ENCODE measurements at regions not wholly inside any gene's neighbourhood (a gene's known extent, or its start where the extent isn't known, plus 50 kb on each side); places are given as distances from the start of the nearest gene placed in this dataset.
"Not testable (repeated sequence)": the region's sequence is repeated elsewhere in the genome, so short reads cannot be mapped to it uniquely, and the experiment has no call there.

DNA sequence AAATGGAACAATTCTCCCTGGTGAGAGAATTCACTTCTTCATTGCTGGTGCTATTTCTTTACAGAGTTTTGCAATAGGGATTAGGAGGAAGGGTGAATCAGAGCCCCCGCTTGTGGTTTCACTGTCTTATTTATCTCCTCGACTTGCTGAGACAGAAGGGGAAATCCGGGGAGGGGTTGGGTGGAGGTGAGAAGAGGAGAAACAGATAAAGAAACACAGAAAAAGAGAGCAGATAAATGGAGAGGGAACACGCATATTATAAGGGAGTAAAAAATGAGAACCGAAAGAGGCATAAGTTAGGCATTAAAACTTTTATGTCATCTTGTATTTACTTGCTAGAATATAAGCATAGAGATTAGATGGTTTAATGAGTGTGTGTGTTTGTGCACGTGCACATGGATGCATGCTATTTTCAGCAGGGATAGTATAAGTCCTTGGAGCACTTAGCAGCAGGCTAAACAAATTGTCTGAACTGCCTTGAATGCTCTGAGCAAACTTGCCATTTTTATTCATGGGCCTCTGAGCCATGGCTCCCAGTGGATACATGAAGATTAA lies 105.0 kb downstream of the OLIG3 start:
- no peak for DNase-seq (ENCODE audit: low spot score)
- ATAC-seq (ENCODE audit: low FRiP score), result peak; percentile 64

DNA sequence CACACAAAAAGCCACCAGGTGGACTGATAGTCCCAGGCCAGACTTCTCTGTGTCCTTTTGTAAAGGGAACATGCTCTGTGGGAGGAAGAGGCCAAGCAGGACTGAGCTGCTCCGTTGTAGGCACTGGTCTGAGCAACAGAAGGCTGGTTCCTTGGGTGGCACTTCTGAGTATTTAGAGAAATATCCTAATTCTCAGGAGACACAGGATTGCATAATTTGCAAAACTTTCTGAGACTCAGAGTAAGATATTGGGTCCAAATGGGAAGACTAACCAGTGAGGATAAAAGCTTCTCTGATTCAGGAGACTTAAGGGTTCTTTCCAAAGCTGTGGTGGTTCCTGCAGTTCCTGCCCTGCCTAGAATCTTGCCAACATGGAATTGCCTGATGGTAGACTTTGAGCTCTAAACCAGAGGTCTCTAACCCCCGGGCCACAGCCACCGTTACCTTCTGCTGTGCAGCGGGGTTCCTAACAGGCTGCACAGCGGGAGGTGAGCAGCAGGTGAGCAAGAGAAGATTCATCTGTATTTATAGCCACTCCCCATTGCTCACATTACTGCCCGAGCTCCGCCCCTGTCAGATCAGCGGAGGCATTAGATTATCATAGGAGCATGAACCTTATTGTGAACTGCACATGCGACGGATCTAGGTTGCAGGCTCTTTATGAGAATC lies 107.0 kb downstream of the OLIG3 start:
- ATAC-seq (ENCODE audit: low FRiP score) (no peak), DNase-seq (ENCODE audit: low spot score) (no peak)
- TF ChIP-seq, protein P1, sequence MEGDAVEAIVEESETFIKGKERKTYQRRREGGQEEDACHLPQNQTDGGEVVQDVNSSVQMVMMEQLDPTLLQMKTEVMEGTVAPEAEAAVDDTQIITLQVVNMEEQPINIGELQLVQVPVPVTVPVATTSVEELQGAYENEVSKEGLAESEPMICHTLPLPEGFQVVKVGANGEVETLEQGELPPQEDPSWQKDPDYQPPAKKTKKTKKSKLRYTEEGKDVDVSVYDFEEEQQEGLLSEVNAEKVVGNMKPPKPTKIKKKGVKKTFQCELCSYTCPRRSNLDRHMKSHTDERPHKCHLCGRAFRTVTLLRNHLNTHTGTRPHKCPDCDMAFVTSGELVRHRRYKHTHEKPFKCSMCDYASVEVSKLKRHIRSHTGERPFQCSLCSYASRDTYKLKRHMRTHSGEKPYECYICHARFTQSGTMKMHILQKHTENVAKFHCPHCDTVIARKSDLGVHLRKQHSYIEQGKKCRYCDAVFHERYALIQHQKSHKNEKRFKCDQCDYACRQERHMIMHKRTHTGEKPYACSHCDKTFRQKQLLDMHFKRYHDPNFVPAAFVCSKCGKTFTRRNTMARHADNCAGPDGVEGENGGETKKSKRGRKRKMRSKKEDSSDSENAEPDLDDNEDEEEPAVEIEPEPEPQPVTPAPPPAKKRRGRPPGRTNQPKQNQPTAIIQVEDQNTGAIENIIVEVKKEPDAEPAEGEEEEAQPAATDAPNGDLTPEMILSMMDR (IDR thresholded peaks at IDR 0.05), result no peak

More for the DNA sequence above, 105.0 kb downstream of the OLIG3 start:
- TF ChIP-seq, protein P1 (IDR thresholded peaks at IDR 0.05), result no peak

DNA sequence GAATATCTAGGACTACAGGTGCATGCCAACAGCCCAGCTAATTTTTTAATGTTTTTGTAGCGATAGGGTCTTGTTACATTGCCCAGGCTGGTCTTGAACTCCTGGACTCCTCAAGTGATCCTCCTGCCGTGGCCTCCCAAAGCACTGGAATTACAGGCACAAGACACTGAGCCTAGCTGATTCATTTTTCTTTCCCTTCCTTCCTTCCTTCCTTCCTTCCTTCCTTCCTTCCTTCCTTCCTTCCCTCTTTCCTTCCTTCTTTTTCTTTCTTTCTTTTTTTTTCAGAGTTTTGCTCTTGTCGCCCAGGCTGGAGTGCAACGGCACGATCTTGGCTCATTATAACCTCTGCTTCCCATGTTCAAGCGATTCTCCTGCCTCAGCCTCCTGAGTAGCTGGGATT lies 110.9 kb downstream of the OLIG3 start:
- not testable (repeated sequence) for ATAC-seq (ENCODE audit: low FRiP score); DNase-seq (ENCODE audit: low spot score)

DNA sequence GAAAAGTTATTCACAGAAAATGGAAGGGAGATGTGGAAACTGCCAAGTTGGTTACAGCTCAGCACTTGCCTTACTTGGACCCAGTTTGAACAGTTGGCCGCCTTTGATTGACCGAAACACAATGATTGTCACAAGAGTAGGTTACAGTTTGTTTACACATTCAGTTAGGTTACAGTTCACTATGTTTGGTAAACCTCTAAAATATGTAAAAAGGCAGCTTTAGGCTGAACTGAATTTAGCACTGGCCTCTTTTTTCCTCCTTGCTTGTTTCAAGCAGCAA lies 116.2 kb downstream of the OLIG3 start:
- no peak for DNase-seq (ENCODE audit: low spot score)
- TF ChIP-seq, protein P1 (IDR thresholded peaks at IDR 0.05), result no peak
- no peak for ATAC-seq (ENCODE audit: low FRiP score)

DNA sequence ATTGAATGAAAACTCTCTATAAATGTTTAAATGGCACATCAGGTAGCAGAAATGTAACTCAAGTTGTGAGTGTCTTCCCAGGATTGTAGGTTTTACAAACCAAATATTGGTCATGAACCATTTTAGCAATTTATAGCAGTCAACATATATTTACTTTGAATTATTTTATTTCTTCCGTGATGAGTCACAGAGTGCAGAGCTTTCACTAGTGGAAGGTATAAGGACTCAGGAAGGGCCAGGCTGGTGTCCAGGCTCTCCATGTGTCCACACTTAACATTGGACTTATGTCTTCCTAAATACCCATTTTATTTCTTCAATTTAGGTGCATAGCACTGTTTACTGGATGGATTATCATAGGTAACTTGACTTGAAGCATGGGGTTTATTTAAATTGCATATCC lies 120.9 kb downstream of the OLIG3 start:
- ATAC-seq (ENCODE audit: low FRiP score) (no peak), DNase-seq (ENCODE audit: low spot score) (no peak)
- TF ChIP-seq, protein P1 (IDR thresholded peaks at IDR 0.05), result no peak

DNA sequence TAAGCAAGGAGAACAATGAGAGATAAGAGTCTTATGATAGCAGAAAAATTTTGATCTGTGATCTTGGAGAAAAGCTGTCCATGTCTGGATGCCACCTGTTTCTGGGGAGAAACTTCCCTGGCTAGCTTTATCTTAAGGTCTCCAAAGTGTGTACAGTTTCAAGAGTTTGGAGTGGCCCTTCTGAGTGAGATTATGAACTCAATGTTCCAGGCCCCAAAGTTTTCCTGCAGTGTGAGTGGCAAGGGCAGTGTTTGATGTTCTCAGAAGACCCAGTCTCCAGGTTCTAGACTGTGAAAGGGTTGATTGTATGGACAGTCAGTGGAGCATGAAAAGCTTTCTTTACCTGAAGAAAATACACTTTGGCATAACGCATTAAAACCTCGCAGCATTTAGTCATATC lies 121.7 kb downstream of the OLIG3 start:
- no peak for ATAC-seq (ENCODE audit: low FRiP score)
- TF ChIP-seq, protein P1 (IDR thresholded peaks at IDR 0.05), result no peak
- DNase-seq (ENCODE audit: low spot score), result no peak

DNA sequence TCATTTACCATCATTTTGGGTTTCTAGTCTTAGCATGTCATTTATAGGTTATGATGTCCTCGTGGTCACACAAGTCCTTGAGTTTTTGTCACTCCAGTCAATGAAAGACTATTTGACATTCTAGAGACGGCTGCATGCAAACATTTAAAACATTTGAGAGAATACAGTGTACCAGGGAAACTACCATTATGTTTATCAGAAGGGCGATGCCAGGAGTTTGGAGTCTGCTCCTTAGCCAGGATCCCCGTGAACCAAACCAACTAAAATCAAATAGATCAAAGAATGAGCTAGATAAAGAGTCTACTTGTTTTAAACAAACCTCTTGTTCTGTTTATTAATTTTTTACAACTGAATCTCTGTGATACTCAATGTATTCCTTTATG lies 122.6 kb downstream of the OLIG3 start:
- TF ChIP-seq, protein P1 (IDR thresholded peaks at IDR 0.05), result no peak
- ATAC-seq (ENCODE audit: low FRiP score) (no peak), DNase-seq (ENCODE audit: low spot score) (no peak)

Data from omental fat pad (tissue), 3 donors.